ENCODE measurements at regions not wholly inside any gene's neighbourhood (a gene's known extent, or its start where the extent isn't known, plus 50 kb on each side); places are given as distances from the start of the nearest gene placed in this dataset.

- 98% methylated on average over 7 of the region's 7 CpGs for WGBS (ENCODE audit: low lambda C conversion rate)
- no peaks in the 10 kb centered on the region for H3K79me2 ChIP-seq (ENCODE audit: insufficient read depth)
- H4K20me1 ChIP-seq (ENCODE audit: insufficient read depth): no peaks in the 10 kb centered on the region
- no peaks in the 10 kb centered on the region for H3F3A ChIP-seq (replicated peaks; ENCODE audit: insufficient read depth)
- H3K36me3 ChIP-seq (replicated peaks in 1 of 2; ENCODE audit: control insufficient read depth in 1 of 2, insufficient read depth in 2 of 2, low read length in 1 of 2): no peaks in the 10 kb centered on the region
- ChIA-PET POLR2A (no interaction called here), CTCF (no interaction called here)
- H3K9me2 ChIP-seq: no peaks in the 10 kb centered on the region
- no peaks in the 10 kb centered on the region for H3K27me3 ChIP-seq (ENCODE audit: insufficient read depth)
- no peaks in the 10 kb centered on the region for H3K9me3 ChIP-seq
- no peak overlapping the region for H2AFZ ChIP-seq (ENCODE audit: low read depth)
- DNase-seq: no peak
- H3K4me2 ChIP-seq: no peak overlapping the region
- H3K9ac ChIP-seq: no peak overlapping the region
- H3K4me3 ChIP-seq (ENCODE audit: low read depth in 2 of 2, low read length in 1 of 2): no peak overlapping the region
- H3K4me1 ChIP-seq (ENCODE audit: control insufficient read depth in 1 of 2, insufficient read depth in 2 of 2, low read depth in 1 of 2, low read length in 1 of 2): peaks cover 0 to 12% of the 10 kb centered on the region in 2 experiments; a peak in 2 of 4 replicates
- H3K27ac ChIP-seq (ENCODE audit: low read depth in 2 of 2, low read length in 1 of 2): no peak overlapping the region
- TF ChIP-seq MEF2A (IDR thresholded peaks at IDR 0.05; ENCODE audit: borderline replicate concordance, low read depth): no peak
- no peak for TF ChIP-seq SIN3A (IDR thresholded peaks at IDR 0.05; ENCODE audit: borderline replicate concordance, low read depth, low read length)
- no peak for TF ChIP-seq EP300 (IDR thresholded peaks at IDR 0.05; ENCODE audit: borderline replicate concordance in 1 of 2, low read depth in 1 of 2, low read length in 1 of 2)
- no peak for TF ChIP-seq FOXJ3 (CRISPR knock-in tag; IDR thresholded peaks at IDR 0.05)
- TF ChIP-seq TAF1 (IDR thresholded peaks at IDR 0.05; ENCODE audit: borderline replicate concordance, low read depth, low read length): no peak
- no peak for TF ChIP-seq ZBTB33 (IDR thresholded peaks at IDR 0.05; ENCODE audit: borderline replicate concordance, low read depth)
- TF ChIP-seq ELF1 (IDR thresholded peaks at IDR 0.05): no peak
- TF ChIP-seq EZH2phosphoT487 (IDR thresholded peaks at IDR 0.05; ENCODE audit: borderline replicate concordance, low read depth): no peak
- TF ChIP-seq PBX3 (IDR thresholded peaks at IDR 0.05): no peak
- TF ChIP-seq FOSL2 (IDR thresholded peaks at IDR 0.05; ENCODE audit: borderline replicate concordance, low read depth): no peak
- no peak for TF ChIP-seq SMC3 (IDR thresholded peaks at IDR 0.05; ENCODE audit: low read depth, low read length)
These were observed 56.0 kb upstream of the LINC01488 start for GRCh38 chr11:69425444-69425843.

GRCh38 chr11:69425895-69426544 lies 55.4 kb upstream of the LINC01488 start:
- Histone ChIP-seq H3K4me2 (no peak overlapping the region), H3K9me3 (no peaks in the 10 kb centered on the region), H3K4me1 (ENCODE audit: control insufficient read depth in 1 of 2, insufficient read depth in 2 of 2, low read depth in 1 of 2, low read length in 1 of 2) (peaks cover 0 to 7% of the 10 kb centered on the region in 2 experiments; a peak in 1 of 4 replicates), H3K79me2 (ENCODE audit: insufficient read depth) (no peaks in the 10 kb centered on the region), H4K20me1 (ENCODE audit: insufficient read depth) (no peaks in the 10 kb centered on the region), H3F3A (replicated peaks; ENCODE audit: insufficient read depth) (no peaks in the 10 kb centered on the region), H3K36me3 (replicated peaks in 1 of 2; ENCODE audit: control insufficient read depth in 1 of 2, insufficient read depth in 2 of 2, low read length in 1 of 2) (no peaks in the 10 kb centered on the region), H2AFZ (ENCODE audit: low read depth) (no peak overlapping the region), H3K27ac (ENCODE audit: low read depth in 2 of 2, low read length in 1 of 2) (no peak overlapping the region), H3K9ac (no peak overlapping the region), H3K9me2 (no peaks in the 10 kb centered on the region), H3K27me3 (ENCODE audit: insufficient read depth) (no peaks in the 10 kb centered on the region), H3K4me3 (ENCODE audit: low read depth in 2 of 2, low read length in 1 of 2) (no peak overlapping the region)
- TF ChIP-seq CHD2 (IDR thresholded peaks at IDR 0.05; ENCODE audit: low read length, partially characterized antibody) (no peak), REST (IDR thresholded peaks at IDR 0.05; ENCODE audit: low read depth, low read length) (no peak)
- DNase-seq: no peak
- 90% methylated on average over 22 of the region's 22 CpGs for WGBS (ENCODE audit: low lambda C conversion rate)
- ChIA-PET POLR2A (no interaction called here), CTCF (no interaction called here)
